GM21619 (cell line): ENCODE measurements at regions not wholly inside any gene's neighbourhood (a gene's known extent, or its start where the extent isn't known, plus 50 kb on each side); places are given as distances from the start of the nearest gene placed in this dataset.
"Not testable (repeated sequence)": the region's sequence is repeated elsewhere in the genome, so short reads cannot be mapped to it uniquely, and the experiment has no call there.

Source experiments
- ATAC-seq: cut with Tn5 transposase; IDR thresholded peaks from one replicate; pipeline ENCODE4 v1.9.1; 2021; ENCODE audit not compliant: unreplicated experiment

- ATAC-seq = no peak
These were observed 479.0 kb downstream of the RAP2B start for GRCh38 chr3:153640689-153641665.

GRCh38 chr3:153642576-153642975, 478.6 kb upstream of the ARHGEF26 start:
- not testable (repeated sequence) for ATAC-seq

GRCh38 chr3:153643471-153643870, 477.7 kb upstream of the ARHGEF26 start:
- ATAC-seq = not testable (repeated sequence)

- no peak for ATAC-seq
These were observed 471.8 kb upstream of the ARHGEF26 start for GRCh38 chr3:153649286-153649839.

- ATAC-seq = no peak
These were observed 469.1 kb upstream of the ARHGEF26 start for GRCh38 chr3:153652076-153652475.

- no peak for ATAC-seq
These were observed 464.1 kb upstream of the ARHGEF26 start for GRCh38 chr3:153657046-153657445.

- no peak for ATAC-seq
These were observed 463.7 kb upstream of the ARHGEF26 start for GRCh38 chr3:153657461-153657860.

- ATAC-seq = no peak
These were observed 463.1 kb upstream of the ARHGEF26 start for GRCh38 chr3:153658136-153658535.

GRCh38 chr3:153666991-153667740, 454.0 kb upstream of the ARHGEF26 start:
- no peak for ATAC-seq

GRCh38 chr3:153669527-153669926, 451.7 kb upstream of the ARHGEF26 start:
- no peak for ATAC-seq

- ATAC-seq = no peak
These were observed 450.6 kb upstream of the ARHGEF26 start for GRCh38 chr3:153670577-153670976.

GRCh38 chr3:153673853-153674252, 447.3 kb upstream of the ARHGEF26 start:
- ATAC-seq = no peak

GRCh38 chr3:153679714-153680113, 441.5 kb upstream of the ARHGEF26 start:
- no peak for ATAC-seq

GRCh38 chr3:153680526-153680925, 440.7 kb upstream of the ARHGEF26 start:
- ATAC-seq = no peak

- no peak for ATAC-seq
These were observed 440.1 kb upstream of the ARHGEF26 start for GRCh38 chr3:153681057-153681456.

- no peak for ATAC-seq
These were observed 432.7 kb upstream of the ARHGEF26 start for GRCh38 chr3:153688301-153689120.

GRCh38 chr3:153693207-153693606, 428.0 kb upstream of the ARHGEF26 start:
- ATAC-seq = no peak

GRCh38 chr3:153702106-153702505, 419.1 kb upstream of the ARHGEF26 start:
- ATAC-seq = no peak

- ATAC-seq = no peak
These were observed 417.1 kb upstream of the ARHGEF26 start for GRCh38 chr3:153704115-153704514.

- ATAC-seq = no peak
These were observed 414.5 kb upstream of the ARHGEF26 start for GRCh38 chr3:153706706-153707105.

- no peak for ATAC-seq
These were observed 407.2 kb upstream of the ARHGEF26 start for GRCh38 chr3:153714016-153714415.
